ENCODE measurements at regions not wholly inside any gene's neighbourhood (a gene's known extent, or its start where the extent isn't known, plus 50 kb on each side); places are given as distances from the start of the nearest gene placed in this dataset.

GRCh38 chr10:93146336-93146735 lies 72.6 kb downstream of the CYP26A1 start:
- Histone ChIP-seq H3K79me2 (ENCODE audit: insufficient read depth, low read length) (no peaks in the 10 kb centered on the region), H3K9me3 (ENCODE audit: control insufficient read depth in 1 of 2, insufficient read depth in 1 of 2, low read depth in 1 of 2, low read length in 2 of 2) (no peaks in the 10 kb centered on the region)

More at GRCh38 chr10:93146336-93146735, 72.6 kb downstream of the CYP26A1 start:
- no peak overlapping the region for H3K4me2 ChIP-seq (ENCODE audit: low read length)
- intact Hi-C loops (cut with micrococcal nuclease), result no loop called here
- no peak overlapping the region for H3K27ac ChIP-seq (ENCODE audit: low read depth, low read length)
- TF ChIP-seq ZBTB33 (IDR thresholded peaks at IDR 0.05; ENCODE audit: extremely low read depth, insufficient replicate concordance, low read length), result no peak
- TF ChIP-seq POLR2A (IDR thresholded peaks at IDR 0.05; ENCODE audit: borderline replicate concordance, extremely low read depth, insufficient read depth, insufficient read length), result no peak
- no peak for TF ChIP-seq EZH2phosphoT487 (IDR thresholded peaks at IDR 0.05; ENCODE audit: borderline replicate concordance)
- TF ChIP-seq, protein P1, sequence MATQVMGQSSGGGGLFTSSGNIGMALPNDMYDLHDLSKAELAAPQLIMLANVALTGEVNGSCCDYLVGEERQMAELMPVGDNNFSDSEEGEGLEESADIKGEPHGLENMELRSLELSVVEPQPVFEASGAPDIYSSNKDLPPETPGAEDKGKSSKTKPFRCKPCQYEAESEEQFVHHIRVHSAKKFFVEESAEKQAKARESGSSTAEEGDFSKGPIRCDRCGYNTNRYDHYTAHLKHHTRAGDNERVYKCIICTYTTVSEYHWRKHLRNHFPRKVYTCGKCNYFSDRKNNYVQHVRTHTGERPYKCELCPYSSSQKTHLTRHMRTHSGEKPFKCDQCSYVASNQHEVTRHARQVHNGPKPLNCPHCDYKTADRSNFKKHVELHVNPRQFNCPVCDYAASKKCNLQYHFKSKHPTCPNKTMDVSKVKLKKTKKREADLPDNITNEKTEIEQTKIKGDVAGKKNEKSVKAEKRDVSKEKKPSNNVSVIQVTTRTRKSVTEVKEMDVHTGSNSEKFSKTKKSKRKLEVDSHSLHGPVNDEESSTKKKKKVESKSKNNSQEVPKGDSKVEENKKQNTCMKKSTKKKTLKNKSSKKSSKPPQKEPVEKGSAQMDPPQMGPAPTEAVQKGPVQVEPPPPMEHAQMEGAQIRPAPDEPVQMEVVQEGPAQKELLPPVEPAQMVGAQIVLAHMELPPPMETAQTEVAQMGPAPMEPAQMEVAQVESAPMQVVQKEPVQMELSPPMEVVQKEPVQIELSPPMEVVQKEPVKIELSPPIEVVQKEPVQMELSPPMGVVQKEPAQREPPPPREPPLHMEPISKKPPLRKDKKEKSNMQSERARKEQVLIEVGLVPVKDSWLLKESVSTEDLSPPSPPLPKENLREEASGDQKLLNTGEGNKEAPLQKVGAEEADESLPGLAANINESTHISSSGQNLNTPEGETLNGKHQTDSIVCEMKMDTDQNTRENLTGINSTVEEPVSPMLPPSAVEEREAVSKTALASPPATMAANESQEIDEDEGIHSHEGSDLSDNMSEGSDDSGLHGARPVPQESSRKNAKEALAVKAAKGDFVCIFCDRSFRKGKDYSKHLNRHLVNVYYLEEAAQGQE (IDR thresholded peaks at IDR 0.05; ENCODE audit: low read depth), result no peak
- H3K36me3 ChIP-seq (ENCODE audit: control insufficient read depth in 1 of 2, insufficient read depth in 2 of 2, low read length in 2 of 2), result no peaks in the 10 kb centered on the region
- no peak overlapping the region for H3K4me3 ChIP-seq (replicated peaks in 1 of 2; ENCODE audit: low read depth in 1 of 2, low read length in 2 of 2)
- H3K4me1 ChIP-seq (ENCODE audit: control insufficient read depth in 1 of 2, insufficient read depth in 2 of 2, low read length in 2 of 2), result peaks cover 0 to 18% of the 10 kb centered on the region in 2 experiments; a peak in 2 of 4 replicates
- no peak overlapping the region for H3K9ac ChIP-seq (ENCODE audit: low read length)
- H4K20me1 ChIP-seq (ENCODE audit: insufficient read depth), result no peaks in the 10 kb centered on the region
- H3K27me3 ChIP-seq (ENCODE audit: insufficient read depth, low read length), result no peaks in the 10 kb centered on the region
- ChIA-PET RAD21 (ENCODE audit: low non-redundant PET in 1 of 2, low total read pairs in 2 of 2, uncharacterized antibody in 2 of 2, unreplicated experiment in 2 of 2) (no interaction called here), CTCF (no interaction called here), POLR2A (interaction anchor here (1.8 kb wide), 1 partner anchor 8 kb away, joined by 3 read pairs; no protein-coding TSS in a partner anchor)
- ATAC-seq (no peak), DNase-seq (ENCODE audit: low read depth, low spot score) (no peak)
- no TSS peak for BruUV-seq (replicated peaks)
- no peaks in the 10 kb centered on the region for H3K9me2 ChIP-seq (ENCODE audit: insufficient read depth)
- no peak overlapping the region for H2AFZ ChIP-seq (ENCODE audit: low read depth, low read length, poor library complexity, severe bottlenecking)

All from HCT116 (cell line).